ENCODE measurements at regions not wholly inside any gene's neighbourhood (a gene's known extent, or its start where the extent isn't known, plus 50 kb on each side); places are given as distances from the start of the nearest gene placed in this dataset.

GRCh38 chr10:110396284-110396651, 91.5 kb upstream of the SMNDC1 start:
- Mint-ChIP-seq H3K27ac (ENCODE audit: unreplicated experiment) (peak overlapping the region; percentile 84), H3K36me3 (ENCODE audit: insufficient read depth, unreplicated experiment) (peaks cover 7% of the 10 kb centered on the region), H3K4me3 (ENCODE audit: unreplicated experiment) (peak overlapping the region; percentile 20), H3K4me1 (ENCODE audit: low read depth, unreplicated experiment) (peaks cover 55% of the 10 kb centered on the region), H3K9me3 (ENCODE audit: unreplicated experiment) (no peaks in the 10 kb centered on the region), H3K27me3 (ENCODE audit: insufficient read depth, unreplicated experiment) (no peaks in the 10 kb centered on the region)
- H3K27me3 ChIP-seq (replicated peaks; ENCODE audit: control insufficient read depth, insufficient read depth, low read length) = no peaks in the 10 kb centered on the region
- no peaks in the 10 kb centered on the region for H3K9me3 ChIP-seq
- TF ChIP-seq CTCF (IDR thresholded peaks at IDR 0.05; ENCODE audit: insufficient read depth in 1 of 2, low read depth in 1 of 2, low read length in 1 of 2, severe bottlenecking in 1 of 2, unreplicated experiment in 1 of 2) = no peak
- ChIA-PET POLR2A (no interaction called here), CTCF (no interaction called here)
- no peaks in the 10 kb centered on the region; the same call in 1 of the 2 replicates for H3K36me3 ChIP-seq (ENCODE audit: control insufficient read depth, insufficient read depth, low read length)
- H3K4me3 ChIP-seq (ENCODE audit: low read depth, low read length) = no peak overlapping the region
- BruUV-seq (replicated peaks) = no TSS peak
- intact Hi-C loops (cut with micrococcal nuclease; ENCODE audit: unreplicated experiment) = loop anchor here (2.0 to 5.0 kb wide), 2 partner anchors 61 to 101 kb away; partner anchors contain the start of gene DUSP5
- DNase-seq = no peak
- H3K4me1 ChIP-seq = peaks cover 78% of the 10 kb centered on the region

DNA sequence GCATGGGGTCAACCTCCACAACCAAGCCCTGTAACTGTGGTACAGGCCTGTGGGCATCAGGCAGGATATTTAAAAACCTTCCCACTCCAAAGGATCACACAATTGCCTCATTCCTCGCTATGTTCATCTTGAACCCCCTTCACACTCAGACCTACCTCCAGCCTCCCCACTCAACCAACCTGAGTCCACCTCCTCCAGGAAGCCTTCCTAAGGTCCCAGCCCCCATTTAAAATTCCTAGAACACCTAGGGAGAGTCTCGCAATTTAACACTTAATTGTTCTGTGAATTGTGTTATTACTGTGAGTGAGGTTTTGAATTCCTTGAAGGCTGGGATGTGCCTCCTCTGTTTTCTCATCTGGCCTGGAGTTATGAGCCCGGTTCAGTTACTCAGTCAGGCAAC, 93.1 kb upstream of the SMNDC1 start:
- ChIA-PET POLR2A (no interaction called here), CTCF (no interaction called here)
- H3K4me3 Mint-ChIP-seq (ENCODE audit: unreplicated experiment) = no peak overlapping the region
- H3K4me1 Mint-ChIP-seq (ENCODE audit: low read depth, unreplicated experiment) = peaks cover 51% of the 10 kb centered on the region
- H3K27ac Mint-ChIP-seq (ENCODE audit: unreplicated experiment) = peak overlapping the region; percentile 43
- peaks cover 7% of the 10 kb centered on the region for H3K36me3 Mint-ChIP-seq (ENCODE audit: insufficient read depth, unreplicated experiment)
- H3K27me3 Mint-ChIP-seq (ENCODE audit: insufficient read depth, unreplicated experiment) = no peaks in the 10 kb centered on the region
- H3K9me3 Mint-ChIP-seq (ENCODE audit: unreplicated experiment) = no peaks in the 10 kb centered on the region
- H3K9me3 ChIP-seq = no peaks in the 10 kb centered on the region
- H3K4me3 ChIP-seq (ENCODE audit: low read depth, low read length) = no peak overlapping the region
- no peak for DNase-seq
- H3K27me3 ChIP-seq (replicated peaks; ENCODE audit: control insufficient read depth, insufficient read depth, low read length) = no peaks in the 10 kb centered on the region
- no TSS peak for BruUV-seq (replicated peaks)
- H3K36me3 ChIP-seq (ENCODE audit: control insufficient read depth, insufficient read depth, low read length) = no peaks in the 10 kb centered on the region; the same call in 1 of the 2 replicates
- peaks cover 70% of the 10 kb centered on the region for H3K4me1 ChIP-seq
- intact Hi-C loops (cut with micrococcal nuclease; ENCODE audit: unreplicated experiment) = loop anchor here (2.0 to 5.0 kb wide), 2 partner anchors 59 to 99 kb away; partner anchors contain the start of gene DUSP5
- TF ChIP-seq CTCF (IDR thresholded peaks at IDR 0.05; ENCODE audit: insufficient read depth in 1 of 2, low read depth in 1 of 2, low read length in 1 of 2, severe bottlenecking in 1 of 2, unreplicated experiment in 1 of 2) = no peak

- Mint-ChIP-seq H3K4me1 (ENCODE audit: low read depth, unreplicated experiment) (peaks cover 44% of the 10 kb centered on the region), H3K27ac (ENCODE audit: unreplicated experiment) (peak overlapping the region; percentile 43), H3K36me3 (ENCODE audit: insufficient read depth, unreplicated experiment) (peaks cover 7% of the 10 kb centered on the region), H3K27me3 (ENCODE audit: insufficient read depth, unreplicated experiment) (no peaks in the 10 kb centered on the region), H3K4me3 (ENCODE audit: unreplicated experiment) (no peak overlapping the region), H3K9me3 (ENCODE audit: unreplicated experiment) (no peaks in the 10 kb centered on the region)
- Histone ChIP-seq H3K4me3 (ENCODE audit: low read depth, low read length) (no peak overlapping the region), H3K27me3 (replicated peaks; ENCODE audit: control insufficient read depth, insufficient read depth, low read length) (no peaks in the 10 kb centered on the region), H3K36me3 (ENCODE audit: control insufficient read depth, insufficient read depth, low read length) (no peaks in the 10 kb centered on the region; the same call in 1 of the 2 replicates), H3K4me1 (peaks cover 63% of the 10 kb centered on the region), H3K9me3 (no peaks in the 10 kb centered on the region)
- TF ChIP-seq CTCF (IDR thresholded peaks at IDR 0.05; ENCODE audit: insufficient read depth in 1 of 2, low read depth in 1 of 2, low read length in 1 of 2, severe bottlenecking in 1 of 2, unreplicated experiment in 1 of 2) = no peak
- CTCF ChIA-PET = no interaction called here
- intact Hi-C loops (cut with micrococcal nuclease; ENCODE audit: unreplicated experiment) = loop anchor here (5.0 kb wide), 1 partner anchor 99 kb away; the partner anchor contains the start of gene DUSP5
- no TSS peak for BruUV-seq (replicated peaks)
- POLR2A ChIA-PET = no interaction called here
- peak in 1 of 2 experiments; percentile 73 for DNase-seq
Observed at GRCh38 chr10:110398419-110399105, 93.8 kb upstream of the SMNDC1 start.

Data from Caco-2 (cell line).